SU-DHL-6 (cell line): ENCODE measurements at regions not wholly inside any gene's neighbourhood (a gene's known extent, or its start where the extent isn't known, plus 50 kb on each side); places are given as distances from the start of the nearest gene placed in this dataset.

Experiments
- H2AFZ ChIP-seq: fragments of 200-600 bp; sonication (generic); 2 replicates; pipeline ENCODE4 v1.6.1; 2014; ENCODE audit warnings: low read depth, mild to moderate bottlenecking, moderate library complexity, mixed read lengths, antibody characterized with exemption, low read length; ENCODE audit not compliant: severe bottlenecking
- H3F3A ChIP-seq: fragments of 200-600 bp; shearing (Covaris generic); 2 replicates; pipeline ENCODE4 v1.6.0; 2016; ENCODE audit warnings: antibody characterized with exemption, mild to moderate bottlenecking; ENCODE audit not compliant: insufficient read depth
- H3K27ac ChIP-seq: fragments of 200-600 bp; sonication (generic); 2 replicates; pipeline ENCODE4 v1.5.1; 2016; ENCODE audit warnings: low read depth, mild to moderate bottlenecking, low read length, moderate library complexity, mixed read lengths
- H3K27me3 ChIP-seq: fragments of 200-600 bp; sonication (generic), shearing (Covaris generic); 2 replicates; pipeline ENCODE4 v1.6.0; 2014; ENCODE audit warnings: mild to moderate bottlenecking, low read length
- H3K36me3 ChIP-seq: fragments of 200-600 bp; sonication (generic); 2 replicates; pipeline ENCODE4 v1.6.1; 2014; ENCODE audit warnings: mild to moderate bottlenecking, low read length, mixed read lengths
- H3K4me2 ChIP-seq: fragments of 300-600, 200-600 bp; shearing (Covaris generic), sonication (generic); 2 replicates; pipeline ENCODE4 v1.6.0; 2014; ENCODE audit warnings: low read length, low read depth, mild to moderate bottlenecking; ENCODE audit not compliant: poor library complexity, severe bottlenecking
- H3K4me3 ChIP-seq: fragments of 200-600 bp; sonication (generic); 2 replicates; pipeline ENCODE4 v1.5.1; 2014; ENCODE audit warnings: antibody characterized with exemption, low read length, mild to moderate bottlenecking, mixed read lengths; ENCODE audit not compliant: insufficient read depth, poor library complexity, severe bottlenecking
- H3K79me2 ChIP-seq: fragments of 200-600 bp; sonication (generic); 2 replicates; pipeline ENCODE4 v1.6.1; 2014; ENCODE audit warnings: mild to moderate bottlenecking, low read length, moderate library complexity; ENCODE audit not compliant: insufficient read depth
- H3K9ac ChIP-seq: fragments of 200-600 bp; sonication (generic); 2 replicates; pipeline ENCODE4 v1.7.0; 2014; ENCODE audit warnings: mild to moderate bottlenecking, low read length
- H3K9me2 ChIP-seq: fragments of 200-600 bp; sonication (generic); replicated peaks from 2 replicates; pipeline ENCODE4 v1.6.1; 2014; ENCODE audit warnings: low read length; ENCODE audit not compliant: insufficient read depth
- H3K9me3 ChIP-seq: fragments of 200-600 bp; sonication (generic); 2 replicates; pipeline ENCODE4 v1.6.1; 2014; ENCODE audit warnings: low read length, mixed read lengths; ENCODE audit not compliant: insufficient read depth
- H4K20me1 ChIP-seq: fragments of 200-600 bp; sonication (generic); 2 replicates; pipeline ENCODE4 v1.6.1; 2014; ENCODE audit warnings: low read depth, mild to moderate bottlenecking, antibody characterized with exemption, low read length, moderate library complexity, mixed read lengths
- CTCF ChIP-seq: fragments of 200-600 bp; sonication (generic); IDR thresholded peaks from one replicate; pipeline ENCODE4 v1.5.1; 2017; ENCODE audit warnings: antibody characterized with exemption, mild to moderate bottlenecking, low read length, moderate library complexity; ENCODE audit not compliant: insufficient read depth, poor library complexity, severe bottlenecking
- EZH2phosphoT487 ChIP-seq: fragments of 200-600 bp; sonication (generic), shearing (Covaris generic); conservative IDR thresholded peaks from 2 replicates; pipeline ENCODE4 v1.6.1; 2018; ENCODE audit warnings: mild to moderate bottlenecking, antibody characterized with exemption, low read length, moderate library complexity, mixed read lengths

DNA sequence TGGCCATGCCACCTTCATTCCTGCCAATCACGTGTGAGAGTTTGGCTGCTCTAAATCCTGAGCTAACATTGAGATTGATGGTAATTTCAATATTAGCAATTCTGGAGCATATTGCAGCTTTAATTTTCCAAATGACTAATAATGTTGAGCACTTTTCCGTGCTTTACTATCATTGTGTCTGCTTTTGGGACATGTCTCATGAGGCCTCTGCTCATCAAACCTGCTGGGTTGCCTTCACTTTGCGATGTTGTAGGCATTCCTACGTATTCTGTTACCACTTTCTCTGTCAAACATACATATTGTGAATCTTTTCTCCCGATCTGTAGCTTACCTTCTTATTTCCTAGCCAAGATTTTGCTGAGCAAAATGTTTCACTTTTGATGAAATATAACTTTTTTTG lies 466.6 kb downstream of the GALR1 start:
- Histone ChIP-seq H2AFZ (no peak overlapping the region), H3K9me2 (no peaks in the 10 kb centered on the region), H3K9me3 (no peaks in the 10 kb centered on the region), H3K27ac (no peak overlapping the region), H3K36me3 (no peaks in the 10 kb centered on the region), H3F3A (no peaks in the 10 kb centered on the region), H3K9ac (no peak overlapping the region), H3K79me2 (no peaks in the 10 kb centered on the region), H3K27me3 (no peaks in the 10 kb centered on the region), H3K4me3 (no peak overlapping the region), H4K20me1 (no peaks in the 10 kb centered on the region), H3K4me2 (no peak overlapping the region)
- no peak for TF ChIP-seq EZH2phosphoT487
- TF ChIP-seq CTCF, result no peak

- Histone ChIP-seq H3K4me2 (no peak overlapping the region), H2AFZ (no peak overlapping the region), H3K9ac (no peak overlapping the region), H3K36me3 (no peaks in the 10 kb centered on the region), H3K79me2 (no peaks in the 10 kb centered on the region), H3K27me3 (no peaks in the 10 kb centered on the region), H4K20me1 (no peaks in the 10 kb centered on the region), H3K9me2 (no peaks in the 10 kb centered on the region), H3K27ac (no peak overlapping the region), H3F3A (no peaks in the 10 kb centered on the region), H3K9me3 (no peaks in the 10 kb centered on the region), H3K4me3 (no peak overlapping the region)
- TF ChIP-seq CTCF (no peak), EZH2phosphoT487 (no peak)
Measured at GRCh38 chr18:77733292-77733903, 483.8 kb downstream of the GALR1 start.

GRCh38 chr18:77736842-77737241 lies 487.2 kb downstream of the GALR1 start:
- Histone ChIP-seq H2AFZ (no peak overlapping the region), H3K27ac (no peak overlapping the region), H3K4me3 (no peak overlapping the region), H3K9me3 (no peaks in the 10 kb centered on the region), H4K20me1 (no peaks in the 10 kb centered on the region), H3K27me3 (no peaks in the 10 kb centered on the region), H3K36me3 (no peaks in the 10 kb centered on the region), H3F3A (no peaks in the 10 kb centered on the region), H3K4me2 (no peak overlapping the region), H3K9me2 (no peaks in the 10 kb centered on the region), H3K79me2 (no peaks in the 10 kb centered on the region), H3K9ac (no peak overlapping the region)
- TF ChIP-seq EZH2phosphoT487, result no peak
- TF ChIP-seq CTCF, result no peak
